Left ventricle myocardium inferior (tissue), 1 donor: ENCODE measurements at regions not wholly inside any gene's neighbourhood (a gene's known extent, or its start where the extent isn't known, plus 50 kb on each side); places are given as distances from the start of the nearest gene placed in this dataset.

ENCODE experiments used
- DNase-seq: peaks from one replicate; pipeline ENCODE4 v3.0.0-alpha.2; 2020
- H3K27ac ChIP-seq: fragments of 200-600 bp; replicated peaks from 2 replicates; pipeline ENCODE4 v1.8.0; 2021
- H3K27me3 ChIP-seq: fragments of 200-600 bp; 2 replicates; pipeline ENCODE4 v1.8.0; 2021; ENCODE audit warnings: low read depth
- H3K36me3 ChIP-seq: fragments of 200-600 bp; 2 replicates; pipeline ENCODE4 v1.8.0; 2021
- H3K4me1 ChIP-seq: fragments of 200-600 bp; 2 replicates; pipeline ENCODE4 v1.8.0; 2021
- H3K4me3 ChIP-seq: fragments of 200-600 bp; 2 replicates; pipeline ENCODE4 v1.8.0; 2021; ENCODE audit warnings: mild to moderate bottlenecking, moderate library complexity
- H3K9me3 ChIP-seq: fragments of 200-600 bp; replicated peaks from 2 replicates; pipeline ENCODE4 v1.8.0; 2021
- CTCF ChIP-seq: fragments of 200-600 bp; IDR thresholded peaks from 2 replicates; pipeline ENCODE4 v1.8.0; 2021; ENCODE audit warnings: antibody characterized with exemption, mild to moderate bottlenecking, borderline replicate concordance
- intact Hi-C: fragments of 100-400 bp; cut with micrococcal nuclease; formaldehyde crosslinking; loops from one replicate; pipeline ENCODE4 v1.11.0; 2022
- donor health status: DM: no; HTN: yes; CAD: no; lungs with severe emphysema.

DNA sequence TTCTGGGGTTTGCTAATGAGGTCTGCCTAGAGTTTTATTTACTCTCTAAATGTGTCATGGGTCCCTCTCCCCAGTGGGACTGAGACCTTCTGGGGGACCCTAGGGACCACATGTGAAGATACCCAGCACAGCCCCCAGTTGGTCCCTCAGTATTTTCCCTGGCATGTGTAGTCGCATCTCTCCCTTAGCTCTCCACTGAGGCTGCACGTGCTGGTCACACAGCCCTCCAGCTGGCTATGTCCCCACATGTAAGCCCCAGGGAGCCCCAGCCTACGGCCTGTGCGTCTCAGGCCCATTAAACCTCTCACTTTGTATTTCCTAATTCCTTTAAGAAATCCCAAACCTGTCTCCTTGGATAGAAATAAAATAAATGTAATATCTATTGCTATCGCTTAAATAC is 189.6 kb upstream of the TSHZ3 start:
- no peaks in the 10 kb centered on the region for H3K4me1 ChIP-seq
- H3K4me3 ChIP-seq, result no peak overlapping the region
- TF ChIP-seq CTCF, result no peak
- H3K36me3 ChIP-seq, result no peaks in the 10 kb centered on the region
- no peak overlapping the region for H3K27ac ChIP-seq
- intact Hi-C loops, result no loop called here
- no peaks in the 10 kb centered on the region for H3K9me3 ChIP-seq
- no peak for DNase-seq
- H3K27me3 ChIP-seq, result peaks cover 49% of the 10 kb centered on the region

GRCh38 chr19:31539386-31539785 is 190.2 kb upstream of the TSHZ3 start:
- TF ChIP-seq CTCF, result no peak
- H3K4me1 ChIP-seq, result no peaks in the 10 kb centered on the region
- H3K27ac ChIP-seq, result no peak overlapping the region
- no peak overlapping the region for H3K4me3 ChIP-seq
- peaks cover 53% of the 10 kb centered on the region for H3K27me3 ChIP-seq
- no peaks in the 10 kb centered on the region for H3K36me3 ChIP-seq
- intact Hi-C loops, result no loop called here
- H3K9me3 ChIP-seq, result no peaks in the 10 kb centered on the region
- DNase-seq, result no peak

DNA sequence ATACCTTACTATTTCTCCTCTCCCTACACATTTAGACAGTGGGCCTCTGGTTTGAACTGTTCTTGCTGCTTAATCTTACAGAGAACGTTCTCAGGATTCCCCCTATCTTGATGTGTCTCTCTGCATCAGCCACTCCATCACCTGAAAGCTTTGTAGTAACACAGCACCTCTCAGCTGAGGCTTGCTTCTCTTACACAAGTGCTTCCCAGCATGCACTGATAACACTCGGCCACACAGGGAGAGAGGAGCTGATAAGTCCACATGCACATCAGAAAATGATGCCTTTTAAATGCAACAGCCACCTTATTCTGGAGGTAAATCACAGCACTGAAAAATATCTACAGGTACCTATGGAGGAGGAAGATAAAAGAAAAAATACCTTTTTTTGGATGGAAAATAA is 192.2 kb upstream of the TSHZ3 start:
- TF ChIP-seq CTCF, result no peak
- Histone ChIP-seq H3K36me3 (no peaks in the 10 kb centered on the region), H3K4me3 (no peak overlapping the region), H3K9me3 (no peaks in the 10 kb centered on the region), H3K27me3 (peaks cover 73% of the 10 kb centered on the region), H3K27ac (no peak overlapping the region), H3K4me1 (no peaks in the 10 kb centered on the region)
- DNase-seq, result no peak
- intact Hi-C loops, result no loop called here

DNA sequence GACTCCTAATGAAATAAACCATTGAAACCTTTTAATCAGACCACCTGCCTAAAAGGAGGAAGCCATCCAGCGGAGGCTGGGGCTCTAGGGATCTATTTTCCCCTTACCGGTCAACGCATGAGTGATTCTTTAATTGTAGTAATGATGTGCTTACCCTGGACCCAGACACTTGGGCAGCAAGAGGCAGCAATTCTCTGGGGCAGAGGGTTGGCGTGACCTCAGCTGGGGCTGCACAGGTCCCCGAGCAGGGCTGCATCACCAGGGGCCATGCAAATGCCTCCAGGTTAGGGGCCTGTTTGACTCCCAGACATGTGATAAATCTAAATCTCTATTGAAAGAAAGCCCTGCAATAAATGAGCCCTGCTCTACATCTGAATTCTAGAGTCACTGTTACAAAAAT is 194.2 kb upstream of the TSHZ3 start:
- no peak for DNase-seq
- Histone ChIP-seq H3K4me1 (no peaks in the 10 kb centered on the region), H3K27me3 (peaks cover 68% of the 10 kb centered on the region), H3K4me3 (no peak overlapping the region), H3K36me3 (no peaks in the 10 kb centered on the region), H3K9me3 (no peaks in the 10 kb centered on the region), H3K27ac (no peak overlapping the region)
- no peak for TF ChIP-seq CTCF
- intact Hi-C loops, result no loop called here

DNA sequence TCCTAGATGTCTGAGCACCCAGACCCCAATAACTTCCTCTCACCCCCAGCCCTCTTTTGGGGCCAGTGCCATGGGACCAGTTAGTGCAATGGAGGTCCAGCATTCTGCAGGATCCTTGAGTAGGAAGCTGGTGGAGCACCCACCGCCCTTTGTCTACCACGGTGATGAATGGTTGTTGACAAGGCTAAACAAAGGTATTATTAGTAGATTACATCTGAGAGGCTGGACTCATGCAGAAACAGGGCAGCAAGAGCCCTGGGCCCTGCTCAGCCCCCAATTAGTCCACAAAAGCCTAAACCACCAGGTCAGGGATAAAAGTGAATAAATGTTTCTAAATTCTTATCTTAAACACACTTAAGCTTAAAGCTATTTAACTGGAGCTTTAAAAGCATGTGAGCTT is 196.5 kb upstream of the TSHZ3 start:
- Histone ChIP-seq H3K9me3 (no peaks in the 10 kb centered on the region), H3K27me3 (peaks cover 55% of the 10 kb centered on the region), H3K4me3 (no peak overlapping the region), H3K27ac (no peak overlapping the region), H3K36me3 (no peaks in the 10 kb centered on the region), H3K4me1 (no peaks in the 10 kb centered on the region)
- DNase-seq, result no peak
- intact Hi-C loops, result no loop called here
- TF ChIP-seq CTCF, result no peak

GRCh38 chr19:31546205-31546960 is 197.1 kb upstream of the TSHZ3 start:
- TF ChIP-seq CTCF, result no peak
- no peak for DNase-seq
- intact Hi-C loops, result no loop called here
- H3K9me3 ChIP-seq, result no peaks in the 10 kb centered on the region
- no peak overlapping the region for H3K27ac ChIP-seq
- H3K4me1 ChIP-seq, result no peaks in the 10 kb centered on the region
- peaks cover 56% of the 10 kb centered on the region for H3K27me3 ChIP-seq
- H3K36me3 ChIP-seq, result no peaks in the 10 kb centered on the region
- H3K4me3 ChIP-seq, result no peak overlapping the region
